HL-60 (cell line): ENCODE measurements at regions not wholly inside any gene's neighbourhood (a gene's known extent, or its start where the extent isn't known, plus 50 kb on each side); places are given as distances from the start of the nearest gene placed in this dataset.

Experiments
- CTCF ChIP-seq: IDR thresholded peaks from one replicate; pipeline ENCODE4 v1.5.1; 2011; ENCODE audit warnings: low read length, control low read depth, inconsistent platforms; ENCODE audit not compliant: insufficient read depth
- POLR2AphosphoS5 ChIP-seq: IDR thresholded peaks from 2 replicates; pipeline ENCODE4 v1.6.1; 2012; ENCODE audit warnings: low read depth
- REST ChIP-seq: IDR thresholded peaks from 2 replicates; pipeline ENCODE4 v1.6.1; 2012; ENCODE audit warnings: low read depth; ENCODE audit not compliant: insufficient replicate concordance

GRCh38 chr11:121358760-121359159 is 66.2 kb downstream of the SC5D start:
- TF ChIP-seq POLR2AphosphoS5 = no peak
- no peak for TF ChIP-seq CTCF
- no peak for TF ChIP-seq REST
